Endothelial cell of umbilical vein (primary cell): ENCODE measurements at regions not wholly inside any gene's neighbourhood (a gene's known extent, or its start where the extent isn't known, plus 50 kb on each side); places are given as distances from the start of the nearest gene placed in this dataset.

Experiments
- EZH2 ChIP-seq: IDR thresholded peaks from 2 replicates; pipeline ENCODE4 v1.6.1; 2012; ENCODE audit warnings: borderline replicate concordance, low read depth, mild to moderate bottlenecking, moderate library complexity, low read length, inconsistent platforms; ENCODE audit not compliant: severe bottlenecking
- FOS ChIP-seq: IDR thresholded peaks from 2 replicates; pipeline ENCODE4 v1.6.1; 2011; ENCODE audit warnings: mild to moderate bottlenecking, low read length, moderate library complexity, borderline replicate concordance; ENCODE audit not compliant: insufficient read depth
- GATA2 ChIP-seq: IDR thresholded peaks from 2 replicates; pipeline ENCODE4 v1.7.0; 2011; ENCODE audit warnings: low read depth, mild to moderate bottlenecking, moderate library complexity, mixed read lengths, low read length; ENCODE audit not compliant: insufficient read length, insufficient read depth
- JUN ChIP-seq: IDR thresholded peaks from 2 replicates; pipeline ENCODE4 v1.6.1; 2011; ENCODE audit warnings: borderline replicate concordance, low read depth; ENCODE audit not compliant: insufficient read length, insufficient read depth
- MYC ChIP-seq: IDR thresholded peaks from one replicate; pipeline ENCODE4 v1.6.1; 2011; ENCODE audit warnings: mild to moderate bottlenecking, low read depth, low read length
- POLR2A ChIP-seq: IDR thresholded peaks from 2 replicates; pipeline ENCODE4 v1.6.1; 2012; ENCODE audit warnings: low read depth, mild to moderate bottlenecking, control low read depth, low read length
- POLR2AphosphoS5 ChIP-seq: IDR thresholded peaks from 2 replicates; pipeline ENCODE4 v1.6.1; 2012; ENCODE audit warnings: low read depth, mild to moderate bottlenecking, control low read depth, low read length, moderate library complexity; ENCODE audit not compliant: insufficient read depth
- TF ChIP-seq, protein P1 (sequence below), 2 donors: IDR thresholded peaks; 1 replicate in 1 of 2; 2 replicates in 1 of 2; pipeline ENCODE4 v1.5.1; 2011; ENCODE audit warnings: low read length in 2 of 2, mild to moderate bottlenecking in 2 of 2, moderate library complexity in 2 of 2, control low read depth in 1 of 2, inconsistent platforms in 1 of 2, low read depth in 1 of 2; ENCODE audit not compliant: insufficient read depth in 1 of 2; ENCODE audit errors: extremely low read depth in 1 of 2
- TF ChIP-seq, protein P2 (sequence below): IDR thresholded peaks from 2 replicates; pipeline ENCODE4 v1.6.1; 2011; ENCODE audit not compliant: insufficient read depth, insufficient read length

DNA sequence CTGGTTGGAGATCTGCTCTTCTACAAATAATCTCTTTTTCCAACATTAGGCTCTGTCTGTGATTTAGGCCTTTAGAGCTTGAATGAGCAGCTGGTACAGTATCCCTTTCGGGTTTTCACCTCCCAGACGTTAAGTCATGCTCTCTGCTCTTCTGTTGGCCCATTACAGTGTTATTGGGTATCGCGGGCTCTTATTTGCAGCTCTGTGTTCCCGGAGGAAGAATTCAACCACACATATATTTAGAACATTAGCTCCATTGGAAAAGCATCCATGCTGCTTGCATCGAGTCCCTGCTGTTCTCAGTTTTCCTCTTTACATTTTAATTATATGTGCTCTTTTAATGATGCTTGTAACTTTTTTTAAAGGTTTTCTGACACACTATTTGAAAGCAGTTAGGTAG is 278.0 kb upstream of the ADCY2 start:
- TF ChIP-seq, protein P1, sequence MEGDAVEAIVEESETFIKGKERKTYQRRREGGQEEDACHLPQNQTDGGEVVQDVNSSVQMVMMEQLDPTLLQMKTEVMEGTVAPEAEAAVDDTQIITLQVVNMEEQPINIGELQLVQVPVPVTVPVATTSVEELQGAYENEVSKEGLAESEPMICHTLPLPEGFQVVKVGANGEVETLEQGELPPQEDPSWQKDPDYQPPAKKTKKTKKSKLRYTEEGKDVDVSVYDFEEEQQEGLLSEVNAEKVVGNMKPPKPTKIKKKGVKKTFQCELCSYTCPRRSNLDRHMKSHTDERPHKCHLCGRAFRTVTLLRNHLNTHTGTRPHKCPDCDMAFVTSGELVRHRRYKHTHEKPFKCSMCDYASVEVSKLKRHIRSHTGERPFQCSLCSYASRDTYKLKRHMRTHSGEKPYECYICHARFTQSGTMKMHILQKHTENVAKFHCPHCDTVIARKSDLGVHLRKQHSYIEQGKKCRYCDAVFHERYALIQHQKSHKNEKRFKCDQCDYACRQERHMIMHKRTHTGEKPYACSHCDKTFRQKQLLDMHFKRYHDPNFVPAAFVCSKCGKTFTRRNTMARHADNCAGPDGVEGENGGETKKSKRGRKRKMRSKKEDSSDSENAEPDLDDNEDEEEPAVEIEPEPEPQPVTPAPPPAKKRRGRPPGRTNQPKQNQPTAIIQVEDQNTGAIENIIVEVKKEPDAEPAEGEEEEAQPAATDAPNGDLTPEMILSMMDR (IDR thresholded peaks at IDR 0.05; ENCODE audit: extremely low read depth in 1 of 2, insufficient read depth in 1 of 2, low read depth in 1 of 2, low read length in 2 of 2): no peak
- TF ChIP-seq POLR2AphosphoS5 (no peak), POLR2A (no peak), EZH2 (no peak), JUN (no peak), MYC (no peak), GATA2 (no peak), FOS (no peak)
- TF ChIP-seq, protein P2, sequence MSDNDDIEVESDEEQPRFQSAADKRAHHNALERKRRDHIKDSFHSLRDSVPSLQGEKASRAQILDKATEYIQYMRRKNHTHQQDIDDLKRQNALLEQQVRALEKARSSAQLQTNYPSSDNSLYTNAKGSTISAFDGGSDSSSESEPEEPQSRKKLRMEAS: no peak
